ENCODE measurements at regions not wholly inside any gene's neighbourhood (a gene's known extent, or its start where the extent isn't known, plus 50 kb on each side); places are given as distances from the start of the nearest gene placed in this dataset.

- no peak for TF ChIP-seq POLR2A (IDR thresholded peaks at IDR 0.05)
- TF ChIP-seq POLR2AphosphoS5 (IDR thresholded peaks at IDR 0.05): no peak
- peak in 1 of 2 donors; percentile 23 for TF ChIP-seq CTCF (IDR thresholded peaks at IDR 0.05)
Observed at GRCh38 chr4:14749910-14750309, 252.4 kb upstream of the CPEB2 start.
